ENCODE measurements at regions not wholly inside any gene's neighbourhood (a gene's known extent, or its start where the extent isn't known, plus 50 kb on each side); places are given as distances from the start of the nearest gene placed in this dataset.

- H3K4me1 ChIP-seq (ENCODE audit: control insufficient read depth, low read depth, low read length) = no peaks in the 10 kb centered on the region
- H3K9me3 ChIP-seq (ENCODE audit: control insufficient read depth, low read depth, low read length) = no peaks in the 10 kb centered on the region
- no peak overlapping the region for H3K27ac ChIP-seq (ENCODE audit: low read length)
- H3K4me3 ChIP-seq (ENCODE audit: low read length) = no peak overlapping the region
- H3K9ac ChIP-seq (ENCODE audit: low read length) = no peak overlapping the region
- no peaks in the 10 kb centered on the region for H3K36me3 ChIP-seq (ENCODE audit: control insufficient read depth, low read depth, low read length)
- H3K27me3 ChIP-seq (ENCODE audit: control insufficient read depth, insufficient read depth, low read length) = no peaks in the 10 kb centered on the region
Observed at GRCh38 chr13:85373322-85373721, 425.9 kb downstream of the SLITRK6 start.

DNA sequence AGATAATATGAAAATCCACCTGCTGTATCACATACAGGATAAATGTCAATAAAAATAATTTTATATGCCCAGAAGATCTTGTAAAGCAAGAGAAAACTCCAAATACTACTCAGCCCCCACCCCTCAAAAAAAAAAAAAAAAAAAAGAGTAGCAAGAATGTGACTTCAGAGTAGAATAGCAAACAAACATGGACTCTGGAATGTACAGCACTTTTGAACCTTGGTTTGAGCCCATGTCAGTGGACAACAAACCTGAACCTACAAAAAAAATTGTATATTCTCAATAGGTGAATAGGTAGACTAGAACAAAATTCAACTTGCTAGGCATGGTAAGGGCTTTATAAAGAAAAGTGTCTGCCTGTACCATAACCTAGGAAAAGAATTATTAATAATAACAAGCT, 428.0 kb downstream of the SLITRK6 start:
- Histone ChIP-seq H3K27ac (ENCODE audit: low read length) (no peak overlapping the region), H3K36me3 (ENCODE audit: control insufficient read depth, low read depth, low read length) (no peaks in the 10 kb centered on the region), H3K4me1 (ENCODE audit: control insufficient read depth, low read depth, low read length) (no peaks in the 10 kb centered on the region), H3K4me3 (ENCODE audit: low read length) (no peak overlapping the region), H3K27me3 (ENCODE audit: control insufficient read depth, insufficient read depth, low read length) (no peaks in the 10 kb centered on the region), H3K9ac (ENCODE audit: low read length) (no peak overlapping the region), H3K9me3 (ENCODE audit: control insufficient read depth, low read depth, low read length) (no peaks in the 10 kb centered on the region)

DNA sequence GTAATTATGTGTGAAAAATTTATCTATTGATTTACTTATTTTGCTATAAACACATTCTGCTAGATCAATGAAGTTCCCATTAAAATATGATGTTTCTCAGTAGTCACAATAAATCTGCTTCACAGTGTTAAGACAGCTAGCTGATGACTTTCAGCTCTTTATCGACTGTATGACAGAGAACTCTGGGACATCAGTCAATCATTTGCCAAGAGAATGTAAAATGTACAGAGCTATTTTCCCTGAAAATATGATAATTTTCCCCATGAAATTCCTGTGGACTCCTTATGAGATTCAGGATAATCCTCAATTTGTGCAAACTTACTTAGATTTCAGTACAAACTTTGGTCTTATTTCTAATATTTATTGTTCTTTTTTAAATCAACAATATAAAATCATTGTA, 430.5 kb downstream of the SLITRK6 start:
- Histone ChIP-seq H3K27ac (ENCODE audit: low read length) (no peak overlapping the region), H3K9ac (ENCODE audit: low read length) (no peak overlapping the region), H3K4me1 (ENCODE audit: control insufficient read depth, low read depth, low read length) (no peaks in the 10 kb centered on the region), H3K27me3 (ENCODE audit: control insufficient read depth, insufficient read depth, low read length) (no peaks in the 10 kb centered on the region), H3K4me3 (ENCODE audit: low read length) (no peak overlapping the region), H3K36me3 (ENCODE audit: control insufficient read depth, low read depth, low read length) (no peaks in the 10 kb centered on the region), H3K9me3 (ENCODE audit: control insufficient read depth, low read depth, low read length) (no peaks in the 10 kb centered on the region)

- Histone ChIP-seq H3K9me3 (ENCODE audit: control insufficient read depth, low read depth, low read length) (no peaks in the 10 kb centered on the region), H3K27me3 (ENCODE audit: control insufficient read depth, insufficient read depth, low read length) (no peaks in the 10 kb centered on the region)
Observed at GRCh38 chr13:85367887-85368286, 431.3 kb downstream of the SLITRK6 start.

DNA sequence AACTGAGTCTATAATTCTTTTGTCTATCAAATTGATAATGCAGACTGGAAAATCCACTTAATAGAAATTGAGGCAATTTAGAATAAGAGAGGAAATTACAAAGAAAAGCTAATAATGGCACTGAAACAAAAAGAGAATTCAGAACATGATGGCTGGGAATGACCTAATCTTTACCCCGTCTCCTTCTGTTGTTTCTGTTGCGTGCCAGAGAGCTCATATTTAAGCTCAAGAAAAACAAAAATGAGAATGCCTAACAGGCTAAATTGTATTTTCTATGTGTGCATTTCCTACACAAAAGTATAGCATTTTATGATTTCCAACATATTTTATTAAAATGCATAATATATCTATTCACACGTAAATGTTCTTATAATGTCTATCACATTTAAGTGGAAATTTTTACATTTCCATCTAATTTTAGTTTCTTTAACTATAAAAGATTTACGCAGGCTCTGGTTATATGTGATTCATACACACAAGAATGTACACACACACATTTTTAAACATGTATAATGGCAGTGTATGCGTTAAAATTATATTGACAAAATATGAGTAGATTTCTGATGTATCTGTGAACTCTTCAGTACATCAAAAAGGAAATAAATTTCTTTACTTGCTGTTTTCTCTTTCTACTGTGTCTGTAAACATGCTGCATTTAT, 432.3 kb downstream of the SLITRK6 start:
- Histone ChIP-seq H3K27me3 (ENCODE audit: control insufficient read depth, insufficient read depth, low read length) (no peaks in the 10 kb centered on the region), H3K27ac (ENCODE audit: low read length) (no peak overlapping the region), H3K4me1 (ENCODE audit: control insufficient read depth, low read depth, low read length) (no peaks in the 10 kb centered on the region), H3K9ac (ENCODE audit: low read length) (no peak overlapping the region), H3K36me3 (ENCODE audit: control insufficient read depth, low read depth, low read length) (no peaks in the 10 kb centered on the region), H3K4me3 (ENCODE audit: low read length) (no peak overlapping the region), H3K9me3 (ENCODE audit: control insufficient read depth, low read depth, low read length) (no peaks in the 10 kb centered on the region)

More at GRCh38 chr13:85367887-85368286, 431.3 kb downstream of the SLITRK6 start:
- Histone ChIP-seq H3K4me1 (ENCODE audit: control insufficient read depth, low read depth, low read length) (no peaks in the 10 kb centered on the region), H3K36me3 (ENCODE audit: control insufficient read depth, low read depth, low read length) (no peaks in the 10 kb centered on the region), H3K4me3 (ENCODE audit: low read length) (no peak overlapping the region), H3K27ac (ENCODE audit: low read length) (no peak overlapping the region), H3K9ac (ENCODE audit: low read length) (no peak overlapping the region)

DNA sequence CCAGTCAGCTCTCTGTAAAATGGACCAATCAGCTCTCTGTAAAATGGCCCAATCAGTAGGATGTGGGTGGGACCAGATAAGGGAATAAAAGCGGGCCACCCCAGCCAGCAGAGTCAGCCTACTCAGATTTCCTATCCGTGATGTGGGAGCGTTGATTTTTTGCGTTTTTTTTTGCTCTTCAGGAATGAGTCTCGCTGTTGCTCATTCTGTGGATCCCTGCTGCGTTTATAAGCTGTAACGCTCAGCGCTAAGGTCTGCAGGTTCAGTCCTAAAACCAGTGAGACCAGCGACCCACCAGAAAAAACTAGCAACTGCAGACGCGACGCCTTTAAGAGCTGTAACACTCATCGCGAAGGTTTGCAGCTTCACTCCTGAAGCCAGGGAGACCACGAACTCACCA, 435.7 kb downstream of the SLITRK6 start:
- no peak overlapping the region for H3K27ac ChIP-seq (ENCODE audit: low read length)
- peaks cover 2% of the 10 kb centered on the region for H3K9me3 ChIP-seq (ENCODE audit: control insufficient read depth, low read depth, low read length)
- H3K4me1 ChIP-seq (ENCODE audit: control insufficient read depth, low read depth, low read length) = no peaks in the 10 kb centered on the region
- H3K36me3 ChIP-seq (ENCODE audit: control insufficient read depth, low read depth, low read length) = no peaks in the 10 kb centered on the region
- no peaks in the 10 kb centered on the region for H3K27me3 ChIP-seq (ENCODE audit: control insufficient read depth, insufficient read depth, low read length)
- no peak overlapping the region for H3K9ac ChIP-seq (ENCODE audit: low read length)
- H3K4me3 ChIP-seq (ENCODE audit: low read length) = no peak overlapping the region

DNA sequence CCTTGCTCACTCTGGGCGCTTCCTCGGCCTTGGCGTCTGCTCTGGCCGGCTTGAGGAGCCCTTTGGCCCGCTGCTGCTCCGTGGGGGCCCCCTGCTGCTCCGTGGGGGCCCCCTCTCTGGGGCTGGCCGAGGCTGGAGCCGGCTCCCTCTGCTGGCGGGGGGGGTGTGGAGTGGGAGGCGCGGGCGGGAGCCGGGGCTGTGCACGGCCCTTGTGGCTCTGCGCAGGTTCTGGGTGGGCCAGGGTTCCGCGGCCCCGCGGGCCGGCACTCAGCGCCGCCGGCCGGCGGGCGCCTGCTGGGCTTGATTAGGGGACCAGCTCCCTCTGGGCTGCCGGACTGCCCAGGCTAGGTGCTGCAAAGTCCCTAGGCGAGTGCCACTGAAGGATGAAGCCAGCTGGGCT, 436.2 kb downstream of the SLITRK6 start:
- H3K9ac ChIP-seq (ENCODE audit: low read length) = no peak overlapping the region

DNA sequence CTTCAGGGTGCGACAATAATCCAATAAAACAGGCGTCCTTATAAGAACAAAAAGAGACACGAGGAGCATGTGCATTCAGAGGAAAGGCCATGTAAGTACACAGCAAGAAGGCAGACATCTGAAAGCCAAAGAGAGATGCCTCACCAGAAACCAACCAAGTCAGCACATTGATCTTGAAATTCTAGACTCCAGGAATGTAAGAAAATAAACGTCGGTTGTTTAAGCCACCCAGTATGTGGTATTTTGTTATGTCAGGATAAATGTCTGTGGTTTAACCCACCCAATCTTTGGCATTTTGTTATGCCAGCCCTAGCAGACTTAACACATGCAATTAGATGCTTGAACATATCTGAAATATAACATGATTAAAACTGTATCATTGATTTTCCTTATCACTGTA, 452.0 kb downstream of the SLITRK6 start:
- Histone ChIP-seq H3K9me3 (ENCODE audit: control insufficient read depth, low read depth, low read length) (no peaks in the 10 kb centered on the region), H3K27me3 (ENCODE audit: control insufficient read depth, insufficient read depth, low read length) (no peaks in the 10 kb centered on the region), H3K27ac (ENCODE audit: low read length) (no peak overlapping the region), H3K4me3 (ENCODE audit: low read length) (no peak overlapping the region), H3K4me1 (ENCODE audit: control insufficient read depth, low read depth, low read length) (no peaks in the 10 kb centered on the region), H3K36me3 (ENCODE audit: control insufficient read depth, low read depth, low read length) (no peaks in the 10 kb centered on the region), H3K9ac (ENCODE audit: low read length) (no peak overlapping the region)

More for the DNA sequence above, 436.2 kb downstream of the SLITRK6 start:
- H3K27ac ChIP-seq (ENCODE audit: low read length) = no peak overlapping the region
- no peaks in the 10 kb centered on the region for H3K4me1 ChIP-seq (ENCODE audit: control insufficient read depth, low read depth, low read length)
- H3K27me3 ChIP-seq (ENCODE audit: control insufficient read depth, insufficient read depth, low read length) = no peaks in the 10 kb centered on the region
- H3K36me3 ChIP-seq (ENCODE audit: control insufficient read depth, low read depth, low read length) = no peaks in the 10 kb centered on the region
- peaks cover 2% of the 10 kb centered on the region for H3K9me3 ChIP-seq (ENCODE audit: control insufficient read depth, low read depth, low read length)
- H3K4me3 ChIP-seq (ENCODE audit: low read length) = no peak overlapping the region

DNA sequence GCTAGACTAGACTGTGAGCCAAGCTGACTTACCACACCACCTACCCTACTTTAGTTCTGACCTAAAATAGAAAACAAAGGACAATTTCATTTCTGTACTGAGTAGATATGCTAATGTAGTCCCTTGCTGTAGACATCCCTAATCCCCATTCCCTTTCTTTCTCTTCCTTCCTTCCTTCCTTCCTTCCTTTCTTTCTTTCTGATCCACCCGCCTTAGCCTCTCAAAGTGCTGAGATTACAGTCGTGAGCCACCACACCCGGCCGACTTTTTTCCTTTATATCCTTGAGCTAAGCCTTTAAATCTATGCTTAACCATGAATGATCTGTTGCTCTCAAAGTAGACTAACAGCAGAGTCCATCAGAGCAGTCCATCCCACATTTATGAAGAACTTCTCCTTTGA, 465.0 kb downstream of the SLITRK6 start:
- no peak overlapping the region for H3K27ac ChIP-seq (ENCODE audit: low read length)
- H3K4me1 ChIP-seq (ENCODE audit: control insufficient read depth, low read depth, low read length) = no peaks in the 10 kb centered on the region
- H3K4me3 ChIP-seq (ENCODE audit: low read length) = no peak overlapping the region
- no peaks in the 10 kb centered on the region for H3K36me3 ChIP-seq (ENCODE audit: control insufficient read depth, low read depth, low read length)
- H3K9ac ChIP-seq (ENCODE audit: low read length) = no peak overlapping the region
- H3K9me3 ChIP-seq (ENCODE audit: control insufficient read depth, low read depth, low read length) = no peaks in the 10 kb centered on the region
- H3K27me3 ChIP-seq (ENCODE audit: control insufficient read depth, insufficient read depth, low read length) = no peaks in the 10 kb centered on the region

GRCh38 chr13:85333506-85334020, 465.7 kb downstream of the SLITRK6 start:
- no peak overlapping the region for H3K27ac ChIP-seq (ENCODE audit: low read length)
- no peak overlapping the region for H3K9ac ChIP-seq (ENCODE audit: low read length)

DNA sequence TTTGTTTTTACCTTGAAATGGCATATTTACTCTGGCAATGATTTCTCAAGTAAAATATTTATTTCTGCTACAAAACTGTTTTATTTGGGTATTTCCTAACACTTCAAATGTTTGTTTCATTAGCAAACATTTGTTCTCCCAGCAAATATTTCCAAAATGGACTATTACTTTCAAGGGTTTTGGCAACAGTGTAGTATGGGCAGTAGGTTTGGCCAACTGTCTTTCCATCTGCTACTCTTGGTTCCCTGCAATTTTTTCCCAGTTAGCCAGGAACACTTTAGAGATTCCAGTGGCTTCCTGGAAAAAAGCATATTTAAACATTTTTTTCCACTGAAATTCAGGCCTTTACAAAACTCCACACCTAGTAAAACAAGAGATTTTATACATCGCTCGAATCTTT, 466.6 kb downstream of the SLITRK6 start:
- Histone ChIP-seq H3K4me3 (ENCODE audit: low read length) (no peak overlapping the region), H3K27ac (ENCODE audit: low read length) (no peak overlapping the region), H3K36me3 (ENCODE audit: control insufficient read depth, low read depth, low read length) (no peaks in the 10 kb centered on the region), H3K9me3 (ENCODE audit: control insufficient read depth, low read depth, low read length) (no peaks in the 10 kb centered on the region), H3K9ac (ENCODE audit: low read length) (no peak overlapping the region), H3K4me1 (ENCODE audit: control insufficient read depth, low read depth, low read length) (no peaks in the 10 kb centered on the region), H3K27me3 (ENCODE audit: control insufficient read depth, insufficient read depth, low read length) (no peaks in the 10 kb centered on the region)

More at GRCh38 chr13:85333506-85334020, 465.7 kb downstream of the SLITRK6 start:
- no peaks in the 10 kb centered on the region for H3K36me3 ChIP-seq (ENCODE audit: control insufficient read depth, low read depth, low read length)
- H3K27me3 ChIP-seq (ENCODE audit: control insufficient read depth, insufficient read depth, low read length) = no peaks in the 10 kb centered on the region
- H3K4me3 ChIP-seq (ENCODE audit: low read length) = no peak overlapping the region
- no peaks in the 10 kb centered on the region for H3K9me3 ChIP-seq (ENCODE audit: control insufficient read depth, low read depth, low read length)
- H3K4me1 ChIP-seq (ENCODE audit: control insufficient read depth, low read depth, low read length) = no peaks in the 10 kb centered on the region

DNA sequence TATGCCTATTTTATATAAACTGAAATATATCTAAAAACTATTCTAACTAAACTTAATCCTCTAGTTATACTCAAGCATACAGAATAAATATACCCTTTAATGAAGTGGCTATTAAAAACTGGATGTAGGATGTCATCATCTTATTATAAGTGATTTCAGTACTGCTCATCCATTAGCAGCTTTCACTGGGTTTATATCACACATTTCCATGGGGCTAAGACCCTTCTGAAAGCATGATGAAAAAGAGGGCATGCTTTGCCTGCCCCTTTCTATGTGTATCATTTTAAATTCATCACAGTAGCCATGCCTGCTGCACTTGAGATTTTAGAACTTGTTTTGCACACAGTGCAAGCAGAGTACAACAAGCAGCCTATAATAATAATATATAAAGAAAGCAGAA, 477.5 kb downstream of the SLITRK6 start:
- no peak overlapping the region for H3K4me3 ChIP-seq (ENCODE audit: low read length)
- H3K4me1 ChIP-seq (ENCODE audit: control insufficient read depth, low read depth, low read length) = no peaks in the 10 kb centered on the region
- no peaks in the 10 kb centered on the region for H3K9me3 ChIP-seq (ENCODE audit: control insufficient read depth, low read depth, low read length)
- no peak overlapping the region for H3K27ac ChIP-seq (ENCODE audit: low read length)
- H3K36me3 ChIP-seq (ENCODE audit: control insufficient read depth, low read depth, low read length) = no peaks in the 10 kb centered on the region
- H3K9ac ChIP-seq (ENCODE audit: low read length) = no peak overlapping the region
- no peaks in the 10 kb centered on the region for H3K27me3 ChIP-seq (ENCODE audit: control insufficient read depth, insufficient read depth, low read length)

Measured in iPS-18a (cell line).